Stimulated activated CD4-positive, alpha-beta T cell treated with anti-CD3 and anti-CD28 coated beads, Interleukin-2, amount 100 ng/mL, for 4 hours (primary cell): ENCODE measurements at regions not wholly inside any gene's neighbourhood (a gene's known extent, or its start where the extent isn't known, plus 50 kb on each side); places are given as distances from the start of the nearest gene placed in this dataset.
"Not testable (repeated sequence)": the region's sequence is repeated elsewhere in the genome, so short reads cannot be mapped to it uniquely, and the experiment has no call there.

Source experiments
- DNase-seq: peaks from one replicate; pipeline ENCODE4 v3.0.0-alpha.2; 2020; ENCODE audit warnings: low read depth

- no peak for DNase-seq
Measured at GRCh38 chr6:144969154-144969553, 684.0 kb downstream of the UTRN start.

GRCh38 chr6:144969602-144970272 lies 684.6 kb downstream of the UTRN start:
- no peak for DNase-seq

GRCh38 chr6:144977250-144977864 lies 692.2 kb downstream of the UTRN start:
- not testable (repeated sequence) for DNase-seq

- DNase-seq = no peak
Measured at GRCh38 chr6:144978208-144978607, 693.1 kb downstream of the UTRN start.

DNA sequence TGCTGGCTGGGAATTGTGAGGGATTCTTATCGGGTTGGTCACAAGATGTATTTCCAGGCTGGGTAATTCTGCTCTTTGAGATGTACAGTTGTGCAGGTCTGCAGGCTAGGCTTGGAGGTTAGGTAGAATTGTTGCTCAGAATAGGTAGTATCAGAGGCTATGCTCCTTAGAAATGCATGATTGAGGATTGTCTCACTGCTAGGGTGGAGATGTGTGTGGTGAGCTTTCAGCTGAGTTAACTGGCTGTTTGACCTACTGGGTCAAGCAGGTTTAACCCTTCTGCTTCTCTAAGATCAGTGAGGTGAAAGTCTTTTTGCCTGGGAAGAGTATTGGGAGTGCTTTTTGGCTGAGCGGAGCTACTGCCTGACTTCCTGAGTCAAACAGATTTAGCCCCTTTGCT lies 701.1 kb downstream of the UTRN start:
- no peak for DNase-seq

DNA sequence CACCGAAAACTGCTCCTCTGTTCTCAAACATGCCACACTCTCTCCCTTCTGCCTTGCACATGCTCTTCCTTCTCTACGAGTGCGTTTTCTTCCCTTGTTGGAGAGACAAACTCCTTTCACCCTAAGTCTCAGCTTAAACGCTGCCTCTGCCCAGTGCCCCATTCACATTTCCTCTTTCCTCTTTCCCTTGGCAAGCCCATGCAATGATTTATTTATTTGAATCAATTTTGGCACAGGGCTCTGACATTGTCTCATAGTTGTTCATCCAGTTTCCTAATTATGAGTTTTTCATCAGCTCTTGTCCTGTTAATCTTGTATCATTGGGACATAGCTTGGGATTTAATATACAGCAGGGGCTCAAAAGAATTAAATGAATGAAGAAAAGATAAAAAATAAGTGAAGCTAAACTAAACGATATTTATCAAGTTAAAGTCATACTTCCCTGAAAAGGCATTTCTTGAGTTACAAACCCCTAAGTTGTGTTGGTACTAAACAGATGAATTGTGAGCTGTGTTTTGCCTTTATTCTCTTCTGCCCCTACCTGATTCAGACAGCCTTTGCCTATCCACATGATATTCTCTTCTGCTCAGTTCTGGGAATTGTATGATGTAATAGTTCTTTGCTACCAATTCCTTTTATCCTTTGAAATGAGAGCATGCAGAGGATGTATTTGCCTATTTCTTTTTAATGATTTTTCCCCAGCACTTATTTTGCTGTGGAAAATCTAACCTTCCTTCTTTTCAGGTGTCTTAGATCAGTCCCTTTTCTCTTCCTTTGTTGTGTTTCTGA lies 704.4 kb downstream of the UTRN start:
- DNase-seq = no peak

DNA sequence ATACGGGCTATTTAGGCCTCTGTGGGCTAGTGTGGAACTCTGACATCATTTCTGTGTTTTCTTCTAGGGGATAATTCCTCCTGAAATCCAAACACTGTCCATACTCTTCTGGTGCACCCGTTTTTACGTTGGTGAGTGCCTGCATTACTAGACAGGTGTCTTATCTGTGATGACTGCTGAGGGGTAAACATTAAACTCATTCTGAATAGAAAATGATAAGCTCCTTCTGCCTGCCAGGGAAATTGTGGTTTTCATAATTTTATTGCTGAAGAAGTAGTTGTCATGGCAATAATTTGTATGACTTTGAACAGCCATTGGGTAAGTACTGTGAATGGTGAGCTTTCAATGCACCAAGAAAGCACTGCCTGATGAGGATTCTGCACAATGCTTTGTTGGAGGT lies 705.6 kb downstream of the UTRN start:
- DNase-seq = no peak

DNA sequence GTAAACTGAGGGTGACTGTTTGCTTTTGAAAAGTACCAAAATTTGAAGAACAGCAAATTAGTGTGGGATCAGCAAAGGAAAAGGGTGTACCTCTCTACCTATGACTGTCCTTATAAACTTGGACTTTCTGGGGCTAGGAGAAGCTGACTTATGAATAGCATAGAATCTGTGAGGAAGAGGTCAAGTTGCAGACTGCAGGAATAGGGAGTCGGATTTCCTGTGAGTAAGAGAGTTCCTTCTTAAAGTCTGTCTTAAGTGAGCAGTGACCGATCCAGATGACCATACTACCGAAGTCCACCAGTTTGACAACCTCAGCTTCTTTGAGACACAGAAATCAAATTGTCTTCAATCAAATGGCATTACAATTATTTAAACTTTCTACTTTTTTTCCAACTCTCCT lies 708.7 kb downstream of the UTRN start:
- no peak for DNase-seq

GRCh38 chr6:144997996-144998395 lies 712.9 kb downstream of the UTRN start:
- no peak for DNase-seq

- no peak for DNase-seq
Measured at GRCh38 chr6:144999127-144999526, 714.0 kb downstream of the UTRN start.

GRCh38 chr6:145003145-145003544 lies 718.0 kb downstream of the UTRN start:
- no peak for DNase-seq

GRCh38 chr6:145006914-145007313 lies 721.8 kb downstream of the UTRN start:
- DNase-seq = no peak

GRCh38 chr6:145008715-145009114 lies 723.6 kb downstream of the UTRN start:
- DNase-seq = no peak

GRCh38 chr6:145009711-145010110 lies 724.6 kb downstream of the UTRN start:
- no peak for DNase-seq

GRCh38 chr6:145012039-145012662 lies 723.2 kb downstream of the EPM2A start:
- DNase-seq = no peak

DNA sequence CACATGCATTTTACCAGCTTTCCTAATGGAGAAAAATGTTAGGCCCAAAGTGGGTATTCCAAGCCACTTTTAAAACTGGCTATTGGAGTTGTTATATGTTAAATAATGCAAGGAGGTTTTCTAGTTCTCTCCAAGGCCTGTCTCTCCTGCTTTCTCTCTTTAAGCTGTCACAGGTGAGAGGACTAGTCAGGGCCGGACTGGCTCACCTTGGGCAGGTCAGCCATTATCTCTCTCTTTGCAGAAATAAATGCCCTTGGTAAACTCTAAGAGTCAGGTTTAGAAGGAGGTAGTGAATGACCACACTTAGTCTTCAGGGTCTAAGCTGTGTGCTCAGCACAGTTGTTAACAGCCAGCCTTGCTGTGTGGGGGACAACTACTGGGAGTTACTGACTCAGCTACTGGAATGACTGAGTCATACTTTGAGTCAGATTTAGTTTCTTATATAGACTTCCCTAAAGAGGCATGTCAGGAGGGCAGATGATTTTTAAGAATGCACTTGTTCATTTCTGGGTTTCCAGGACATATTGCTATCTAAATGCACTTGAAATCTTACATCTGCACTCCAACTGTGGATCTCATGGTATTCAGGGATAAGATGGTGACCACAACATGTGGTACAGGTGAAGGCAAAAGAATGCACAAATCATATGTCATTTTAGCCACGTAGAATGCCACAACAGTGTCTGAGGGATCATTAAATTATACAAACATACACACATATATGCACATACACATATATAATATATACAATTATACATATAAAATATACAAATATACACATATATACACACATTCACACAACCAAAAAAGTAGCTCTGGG lies 719.4 kb downstream of the EPM2A start:
- peak; percentile 9 for DNase-seq

GRCh38 chr6:145017051-145017450 lies 718.3 kb downstream of the EPM2A start:
- DNase-seq = no peak

- DNase-seq = no peak
Measured at GRCh38 chr6:145017516-145017915, 717.8 kb downstream of the EPM2A start.

- no peak for DNase-seq
Measured at GRCh38 chr6:145018027-145018426, 717.3 kb downstream of the EPM2A start.

DNA sequence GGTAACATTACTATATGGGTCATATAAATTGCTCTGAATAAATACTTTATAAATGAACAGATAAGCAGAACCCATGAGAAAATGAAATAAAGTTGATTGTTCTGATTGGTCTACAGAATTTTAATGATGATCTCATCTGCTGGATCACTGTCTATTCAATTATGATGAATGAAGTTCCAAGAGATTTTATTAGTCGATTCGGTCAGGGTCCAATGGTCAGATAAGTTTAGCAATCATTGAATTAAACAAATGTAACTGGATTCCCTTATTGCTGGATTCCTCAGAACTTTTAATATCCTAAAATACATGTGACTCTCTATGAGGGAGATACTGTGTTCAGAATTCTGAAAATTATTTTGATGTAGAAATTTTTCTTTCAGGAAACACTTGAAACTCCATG lies 715.2 kb downstream of the EPM2A start:
- DNase-seq = no peak

DNA sequence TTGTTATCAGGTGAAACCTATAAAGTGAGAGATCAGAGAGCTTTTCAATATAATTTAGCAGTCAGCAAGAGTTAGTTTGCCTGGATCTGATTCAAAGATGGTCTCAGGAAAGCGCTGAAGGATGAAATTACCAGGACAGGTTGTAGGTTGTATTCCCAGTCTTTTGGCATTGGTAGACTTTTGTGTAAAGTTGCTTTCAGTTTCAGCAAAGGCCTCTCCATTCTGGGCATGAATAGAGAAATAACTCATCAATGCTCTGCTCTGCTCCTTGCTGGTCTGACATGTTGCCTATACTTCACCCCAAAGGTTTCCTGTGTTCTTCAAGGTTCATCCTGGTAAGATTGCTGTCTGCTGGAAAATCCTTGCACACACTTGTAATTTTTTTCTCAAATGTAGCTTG lies 714.8 kb downstream of the EPM2A start:
- no peak for DNase-seq
